ENCODE measurements at regions not wholly inside any gene's neighbourhood (a gene's known extent, or its start where the extent isn't known, plus 50 kb on each side); places are given as distances from the start of the nearest gene placed in this dataset.

GRCh38 chr19:27752530-27753184 lies 1460.3 kb downstream of the UQCRFS1 start:
- H3F3A ChIP-seq (ENCODE audit: low read depth) = no peaks in the 10 kb centered on the region
- H3K4me3 ChIP-seq (ENCODE audit: low read length, poor library complexity, severe bottlenecking) = no peak overlapping the region
- no peaks in the 10 kb centered on the region for H3K79me2 ChIP-seq (ENCODE audit: insufficient read depth, low read length)
- no peaks in the 10 kb centered on the region for H4K20me1 ChIP-seq (ENCODE audit: insufficient read depth, low read length, poor library complexity, severe bottlenecking)
- H3K36me3 ChIP-seq (ENCODE audit: insufficient read depth, low read length) = no peaks in the 10 kb centered on the region
- no peak overlapping the region for H3K9ac ChIP-seq (ENCODE audit: low read depth, low read length, poor library complexity, severe bottlenecking)
- H3K4me2 ChIP-seq (ENCODE audit: low read depth, low read length, poor library complexity, severe bottlenecking) = no peak overlapping the region
- H3K27me3 ChIP-seq (ENCODE audit: insufficient read depth, low read length, poor library complexity, severe bottlenecking) = no peaks in the 10 kb centered on the region
- no peaks in the 10 kb centered on the region for H3K4me1 ChIP-seq (ENCODE audit: insufficient read depth, low read length, poor library complexity, severe bottlenecking)
- peaks cover 3% of the 10 kb centered on the region; the same call in 1 of the 2 replicates for H3K9me3 ChIP-seq (ENCODE audit: insufficient read depth, low read depth, low read length)
- no peaks in the 10 kb centered on the region for H3K9me2 ChIP-seq (replicated peaks; ENCODE audit: low read depth, low read length)
- TF ChIP-seq EZH2phosphoT487 (IDR thresholded peaks at IDR 0.05; ENCODE audit: borderline replicate concordance) (no peak), CTCF (conservative IDR thresholded peaks at IDR 0.05; ENCODE audit: low read length) (no peak)
- no peak overlapping the region for H2AFZ ChIP-seq (ENCODE audit: low read length)

- Histone ChIP-seq H3K36me3 (ENCODE audit: insufficient read depth, low read length) (no peaks in the 10 kb centered on the region), H3K4me1 (ENCODE audit: insufficient read depth, low read length, poor library complexity, severe bottlenecking) (no peaks in the 10 kb centered on the region), H3K9ac (ENCODE audit: low read depth, low read length, poor library complexity, severe bottlenecking) (no peak overlapping the region), H3K79me2 (ENCODE audit: insufficient read depth, low read length) (no peaks in the 10 kb centered on the region), H3K4me2 (ENCODE audit: low read depth, low read length, poor library complexity, severe bottlenecking) (no peak overlapping the region), H3K27me3 (ENCODE audit: insufficient read depth, low read length, poor library complexity, severe bottlenecking) (no peaks in the 10 kb centered on the region), H2AFZ (ENCODE audit: low read length) (no peak overlapping the region), H3F3A (ENCODE audit: low read depth) (no peaks in the 10 kb centered on the region), H3K4me3 (ENCODE audit: low read length, poor library complexity, severe bottlenecking) (no peak overlapping the region), H4K20me1 (ENCODE audit: insufficient read depth, low read length, poor library complexity, severe bottlenecking) (no peaks in the 10 kb centered on the region), H3K9me2 (replicated peaks; ENCODE audit: low read depth, low read length) (no peaks in the 10 kb centered on the region), H3K9me3 (ENCODE audit: insufficient read depth, low read depth, low read length) (peaks cover 3% of the 10 kb centered on the region; the same call in 1 of the 2 replicates)
- no peak for TF ChIP-seq EZH2phosphoT487 (IDR thresholded peaks at IDR 0.05; ENCODE audit: borderline replicate concordance)
- TF ChIP-seq CTCF (conservative IDR thresholded peaks at IDR 0.05; ENCODE audit: low read length) = no peak
These were observed 1461.9 kb downstream of the UQCRFS1 start for GRCh38 chr19:27751044-27751391.

- Histone ChIP-seq H3K9me2 (replicated peaks; ENCODE audit: low read depth, low read length) (no peaks in the 10 kb centered on the region), H3K4me2 (ENCODE audit: low read depth, low read length, poor library complexity, severe bottlenecking) (no peak overlapping the region), H3K9ac (ENCODE audit: low read depth, low read length, poor library complexity, severe bottlenecking) (no peak overlapping the region), H3K4me3 (ENCODE audit: low read length, poor library complexity, severe bottlenecking) (no peak overlapping the region), H3K36me3 (ENCODE audit: insufficient read depth, low read length) (no peaks in the 10 kb centered on the region), H3K27me3 (ENCODE audit: insufficient read depth, low read length, poor library complexity, severe bottlenecking) (no peaks in the 10 kb centered on the region), H3F3A (ENCODE audit: low read depth) (no peaks in the 10 kb centered on the region), H2AFZ (ENCODE audit: low read length) (no peak overlapping the region), H3K9me3 (ENCODE audit: insufficient read depth, low read depth, low read length) (peaks cover 3% of the 10 kb centered on the region; the same call in 1 of the 2 replicates), H3K79me2 (ENCODE audit: insufficient read depth, low read length) (no peaks in the 10 kb centered on the region), H3K4me1 (ENCODE audit: insufficient read depth, low read length, poor library complexity, severe bottlenecking) (no peaks in the 10 kb centered on the region), H4K20me1 (ENCODE audit: insufficient read depth, low read length, poor library complexity, severe bottlenecking) (no peaks in the 10 kb centered on the region)
- TF ChIP-seq CTCF (conservative IDR thresholded peaks at IDR 0.05; ENCODE audit: low read length) (no peak), EZH2phosphoT487 (IDR thresholded peaks at IDR 0.05; ENCODE audit: borderline replicate concordance) (no peak)
These were observed 1462.4 kb downstream of the UQCRFS1 start for GRCh38 chr19:27750391-27751043.

Data from Loucy (cell line).